ENCODE measurements at regions not wholly inside any gene's neighbourhood (a gene's known extent, or its start where the extent isn't known, plus 50 kb on each side); places are given as distances from the start of the nearest gene placed in this dataset.

- CTCF ChIA-PET = no interaction called here
- no peak for TF ChIP-seq CTCF (IDR thresholded peaks at IDR 0.05)
- intact Hi-C loops (cut with micrococcal nuclease) = no loop called here
These were observed 403.6 kb upstream of the MAF start for GRCh38 chr16:80004113-80004512.

GRCh38 chr16:80002261-80002660 lies 401.7 kb upstream of the MAF start:
- H3K9me3 Mint-ChIP-seq = peaks cover 5% of the 10 kb centered on the region
- POLR2A ChIA-PET = no interaction called here
- no peak for TF ChIP-seq CTCF (IDR thresholded peaks at IDR 0.05)
- intact Hi-C loops (cut with micrococcal nuclease) = no loop called here
- no peak overlapping the region for H3K4me3 Mint-ChIP-seq
- H3K27me3 Mint-ChIP-seq = no peaks in the 10 kb centered on the region
- no peak for ATAC-seq (ENCODE audit: low read depth)
- no peak for DNase-seq
- H3K36me3 Mint-ChIP-seq (ENCODE audit: low read depth) = no peaks in the 10 kb centered on the region
- no peak overlapping the region for H3K27ac Mint-ChIP-seq
- CTCF ChIA-PET = no interaction called here
- H3K4me1 Mint-ChIP-seq = no peaks in the 10 kb centered on the region

More at GRCh38 chr16:80004113-80004512, 403.6 kb upstream of the MAF start:
- no peak for ATAC-seq (ENCODE audit: low read depth)
- no peak overlapping the region for H3K4me3 Mint-ChIP-seq
- no peaks in the 10 kb centered on the region for H3K4me1 Mint-ChIP-seq
- H3K36me3 Mint-ChIP-seq (ENCODE audit: low read depth) = no peaks in the 10 kb centered on the region
- POLR2A ChIA-PET = no interaction called here
- no peak for DNase-seq
- H3K27ac Mint-ChIP-seq = no peak overlapping the region
- peaks cover 5% of the 10 kb centered on the region for H3K9me3 Mint-ChIP-seq
- H3K27me3 Mint-ChIP-seq = no peaks in the 10 kb centered on the region

GRCh38 chr16:79998143-79998542 lies 397.6 kb upstream of the MAF start:
- ChIA-PET CTCF (no interaction called here), POLR2A (interaction anchor here (0.7 kb wide), 1 partner anchor 135 kb away, joined by 8 read pairs; no protein-coding TSS in a partner anchor)
- no peak overlapping the region for H3K27ac Mint-ChIP-seq
- no peaks in the 10 kb centered on the region for H3K27me3 Mint-ChIP-seq
- intact Hi-C loops (cut with micrococcal nuclease) = loop anchor here (5.0 kb wide), 1 partner anchor 529 kb away; no protein-coding TSS in a partner anchor
- no peak for TF ChIP-seq CTCF (IDR thresholded peaks at IDR 0.05)
- ATAC-seq (ENCODE audit: low read depth) (no peak), DNase-seq (no peak)
- H3K9me3 Mint-ChIP-seq = no peaks in the 10 kb centered on the region
- no peaks in the 10 kb centered on the region for H3K4me1 Mint-ChIP-seq
- H3K4me3 Mint-ChIP-seq = no peak overlapping the region
- no peaks in the 10 kb centered on the region for H3K36me3 Mint-ChIP-seq (ENCODE audit: low read depth)

- no peak overlapping the region for H3K27ac Mint-ChIP-seq
- no peaks in the 10 kb centered on the region for H3K27me3 Mint-ChIP-seq
- no peaks in the 10 kb centered on the region for H3K36me3 Mint-ChIP-seq (ENCODE audit: low read depth)
- ChIA-PET CTCF (no interaction called here), POLR2A (interaction anchor here (0.6 kb wide), 1 partner anchor 1777 kb away, joined by 10 read pairs; no protein-coding TSS in a partner anchor)
- intact Hi-C loops (cut with micrococcal nuclease) = loop anchor here (5.0 kb wide), 1 partner anchor 530 kb away; no protein-coding TSS in a partner anchor
- no peaks in the 10 kb centered on the region for H3K4me1 Mint-ChIP-seq
- DNase-seq = no peak
- no peak for ATAC-seq (ENCODE audit: low read depth)
- no peaks in the 10 kb centered on the region for H3K9me3 Mint-ChIP-seq
- TF ChIP-seq CTCF (IDR thresholded peaks at IDR 0.05) = no peak
- H3K4me3 Mint-ChIP-seq = no peak overlapping the region
These were observed 396.7 kb upstream of the MAF start for GRCh38 chr16:79997257-79997656.

GRCh38 chr16:79996321-79996720 lies 395.8 kb upstream of the MAF start:
- H3K9me3 Mint-ChIP-seq = no peaks in the 10 kb centered on the region
- ChIA-PET POLR2A (no interaction called here), CTCF (no interaction called here)
- TF ChIP-seq CTCF (IDR thresholded peaks at IDR 0.05) = no peak
- no peak for DNase-seq
- H3K36me3 Mint-ChIP-seq (ENCODE audit: low read depth) = no peaks in the 10 kb centered on the region
- ATAC-seq (ENCODE audit: low read depth) = no peak
- H3K27me3 Mint-ChIP-seq = no peaks in the 10 kb centered on the region
- H3K4me1 Mint-ChIP-seq = no peaks in the 10 kb centered on the region
- intact Hi-C loops (cut with micrococcal nuclease) = loop anchor here (5.0 kb wide), 1 partner anchor 531 kb away; no protein-coding TSS in a partner anchor
- no peak overlapping the region for H3K27ac Mint-ChIP-seq
- H3K4me3 Mint-ChIP-seq = no peak overlapping the region
